ENCODE measurements at regions not wholly inside any gene's neighbourhood (a gene's known extent, or its start where the extent isn't known, plus 50 kb on each side); places are given as distances from the start of the nearest gene placed in this dataset.
"Not testable (repeated sequence)": the region's sequence is repeated elsewhere in the genome, so short reads cannot be mapped to it uniquely, and the experiment has no call there.

- no peaks in the 10 kb centered on the region for H3K9me3 ChIP-seq
- ATAC-seq (peak in 1 of 8 donors; percentile 19), DNase-seq (no peak)
- H3K36me3 ChIP-seq = no peaks in the 10 kb centered on the region
- no peak overlapping the region for H3K4me3 ChIP-seq
- WGBS, 2 donors = 59 to 63% methylated on average over 11 of the region's 11 CpGs
- H3K27ac ChIP-seq = no peak overlapping the region
- peaks cover 0 to 7% (median 0%) of the 10 kb centered on the region in 9 donors for H3K4me1 ChIP-seq
- peaks cover 0 to 54% (median 22%) of the 10 kb centered on the region in 7 donors for H3K27me3 ChIP-seq
- TF ChIP-seq CTCF (IDR thresholded peaks at IDR 0.05) = no peak
- intact Hi-C loops (cut with DNase I) = no loop called here
These were observed 278.9 kb upstream of the FOXF1 start for GRCh38 chr16:86231321-86231995.

- intact Hi-C loops (cut with DNase I) = no loop called here
- no peak for DNase-seq
- WGBS, 2 donors = 75 to 88% methylated on average over 9 of the region's 9 CpGs
- peak in 1 of 8 donors; percentile 11 for ATAC-seq
- peaks cover 0 to 51% (median 18%) of the 10 kb centered on the region in 7 donors for H3K27me3 ChIP-seq
- H3K4me1 ChIP-seq = peaks cover 0 to 7% (median 0%) of the 10 kb centered on the region in 9 donors
- H3K36me3 ChIP-seq = no peaks in the 10 kb centered on the region
- H3K9me3 ChIP-seq = no peaks in the 10 kb centered on the region
- H3K27ac ChIP-seq = no peak overlapping the region
- no peak overlapping the region for H3K4me3 ChIP-seq
- no peak for TF ChIP-seq CTCF (IDR thresholded peaks at IDR 0.05)
These were observed 278.4 kb upstream of the FOXF1 start for GRCh38 chr16:86231996-86232350.

GRCh38 chr16:86232496-86232895, 277.8 kb upstream of the FOXF1 start:
- Histone ChIP-seq H3K36me3 (no peaks in the 10 kb centered on the region), H3K4me1 (peaks cover 0 to 7% (median 0%) of the 10 kb centered on the region in 9 donors), H3K27ac (no peak overlapping the region), H3K27me3 (peaks cover 0 to 46% (median 15%) of the 10 kb centered on the region in 7 donors), H3K9me3 (no peaks in the 10 kb centered on the region), H3K4me3 (no peak overlapping the region)
- intact Hi-C loops (cut with DNase I) = no loop called here
- no peak for TF ChIP-seq CTCF (IDR thresholded peaks at IDR 0.05)
- DNase-seq = no peak
- 96 to 97% methylated on average over 9 of the region's 9 CpGs for WGBS, 2 donors
- no peak for ATAC-seq

- H3K9me3 ChIP-seq; H3K4me1 ChIP-seq; H3K36me3 ChIP-seq; ATAC-seq; DNase-seq; H3K4me3 ChIP-seq; H3K27ac ChIP-seq; intact Hi-C loops (cut with DNase I): not testable (repeated sequence)
- 75 to 80% methylated on average over 14 to 15 of the region's 15 CpGs for WGBS, 2 donors
- peaks cover 0 to 38% (median 11%) of the 10 kb centered on the region in 7 donors for H3K27me3 ChIP-seq
These were observed 276.8 kb upstream of the FOXF1 start for GRCh38 chr16:86233506-86233905.

- WGBS, 2 donors = 19 to 34% methylated on average over 9 of the region's 9 CpGs
- ATAC-seq = no peak
These were observed 270.9 kb upstream of the FOXF1 start for GRCh38 chr16:86239381-86239780.

More at GRCh38 chr16:86239381-86239780, 270.9 kb upstream of the FOXF1 start:
- DNase-seq = no peak
- H3K36me3 ChIP-seq = no peaks in the 10 kb centered on the region
- no peaks in the 10 kb centered on the region for H3K4me1 ChIP-seq
- H3K27ac ChIP-seq = no peak overlapping the region
- intact Hi-C loops (cut with DNase I) = no loop called here
- H3K27me3 ChIP-seq = peaks cover 0 to 53% (median 35%) of the 10 kb centered on the region in 7 donors
- no peak overlapping the region for H3K4me3 ChIP-seq
- TF ChIP-seq CTCF (IDR thresholded peaks at IDR 0.05) = no peak
- no peaks in the 10 kb centered on the region for H3K9me3 ChIP-seq

All from heart right ventricle (tissue), 16 donors.